ENCODE measurements at regions not wholly inside any gene's neighbourhood (a gene's known extent, or its start where the extent isn't known, plus 50 kb on each side); places are given as distances from the start of the nearest gene placed in this dataset.

GRCh38 chr2:180630756-180631155 is 349.6 kb upstream of the UBE2E3 start:
- Histone ChIP-seq H3K4me1 (no peaks in the 10 kb centered on the region), H3K36me3 (no peaks in the 10 kb centered on the region), H3K27me3 (no peaks in the 10 kb centered on the region), H3K4me3 (no peak overlapping the region), H3K27ac (no peak overlapping the region), H3K9me3 (no peaks in the 10 kb centered on the region)
- DNase-seq, result no peak
- intact Hi-C loops (cut with DNase I; ENCODE audit: low total_unique reads), result no loop called here
- TF ChIP-seq CTCF (IDR thresholded peaks at IDR 0.05), result no peak
- no peak for TF ChIP-seq POLR2A (IDR thresholded peaks at IDR 0.05)

- DNase-seq, result no peak
- H3K36me3 ChIP-seq, result no peaks in the 10 kb centered on the region
- no peak for TF ChIP-seq POLR2A (IDR thresholded peaks at IDR 0.05)
- TF ChIP-seq CTCF (IDR thresholded peaks at IDR 0.05), result no peak
- intact Hi-C loops (cut with DNase I; ENCODE audit: low total_unique reads), result no loop called here
- H3K9me3 ChIP-seq, result no peaks in the 10 kb centered on the region
- H3K4me1 ChIP-seq, result no peaks in the 10 kb centered on the region
- no peaks in the 10 kb centered on the region for H3K27me3 ChIP-seq
- H3K4me3 ChIP-seq, result no peak overlapping the region
- H3K27ac ChIP-seq, result no peak overlapping the region
Observed at GRCh38 chr2:180625006-180625844, 355.2 kb upstream of the UBE2E3 start.

- intact Hi-C loops (cut with DNase I; ENCODE audit: low total_unique reads), result no loop called here
- no peak for DNase-seq
- Histone ChIP-seq H3K4me1 (no peaks in the 10 kb centered on the region), H3K4me3 (no peak overlapping the region), H3K9me3 (no peaks in the 10 kb centered on the region), H3K36me3 (no peaks in the 10 kb centered on the region), H3K27me3 (no peaks in the 10 kb centered on the region), H3K27ac (no peak overlapping the region)
- TF ChIP-seq CTCF (IDR thresholded peaks at IDR 0.05) (no peak), POLR2A (IDR thresholded peaks at IDR 0.05) (no peak)
Observed at GRCh38 chr2:180621941-180622918, 358.2 kb upstream of the UBE2E3 start.

- no peak for DNase-seq
- H3K27me3 ChIP-seq, result no peaks in the 10 kb centered on the region
- intact Hi-C loops (cut with DNase I; ENCODE audit: low total_unique reads), result no loop called here
- H3K9me3 ChIP-seq, result no peaks in the 10 kb centered on the region
- no peak overlapping the region for H3K27ac ChIP-seq
- no peak for TF ChIP-seq POLR2A (IDR thresholded peaks at IDR 0.05)
- no peak for TF ChIP-seq CTCF (IDR thresholded peaks at IDR 0.05)
- H3K4me1 ChIP-seq, result no peaks in the 10 kb centered on the region
- H3K4me3 ChIP-seq, result no peak overlapping the region
- no peaks in the 10 kb centered on the region for H3K36me3 ChIP-seq
Observed at GRCh38 chr2:180621366-180621765, 359.0 kb upstream of the UBE2E3 start.

- no peak for DNase-seq
- no peak overlapping the region for H3K4me3 ChIP-seq
- H3K36me3 ChIP-seq, result no peaks in the 10 kb centered on the region
- intact Hi-C loops (cut with DNase I; ENCODE audit: low total_unique reads), result no loop called here
- H3K9me3 ChIP-seq, result no peaks in the 10 kb centered on the region
- no peaks in the 10 kb centered on the region for H3K27me3 ChIP-seq
- TF ChIP-seq CTCF (IDR thresholded peaks at IDR 0.05) (no peak), POLR2A (IDR thresholded peaks at IDR 0.05) (no peak)
- H3K27ac ChIP-seq, result no peak overlapping the region
- no peaks in the 10 kb centered on the region for H3K4me1 ChIP-seq
Observed at GRCh38 chr2:180618570-180618969, 361.8 kb upstream of the UBE2E3 start.
